Right lobe of liver (tissue), 4 donors: ENCODE measurements at regions not wholly inside any gene's neighbourhood (a gene's known extent, or its start where the extent isn't known, plus 50 kb on each side); places are given as distances from the start of the nearest gene placed in this dataset.

ENCODE experiments used
- CTCF ChIP-seq, 4 donors: fragments of 200-600 bp in 3 of 4; fragments of 450-650 bp in 1 of 4; IDR thresholded peaks; one replicate each; pipeline versions ENCODE4 v1.5.1 to v1.8.0; 2016 to 2022; ENCODE audit warnings: antibody characterized with exemption in 4 of 4, mild to moderate bottlenecking in 2 of 4
- POLR2A ChIP-seq: fragments of 450-650 bp; IDR thresholded peaks from one replicate; pipeline ENCODE4 v1.6.1; 2017; ENCODE audit warnings: antibody characterized with exemption, mild to moderate bottlenecking
- donor health status: DM: no; HTN: no; CAD: no.
- donor health status: DM: no; HTN: no; CAD: no.
- donor health status: DM: no; HTN: yes; CAD: no.

- TF ChIP-seq CTCF (IDR thresholded peaks at IDR 0.05) (no peak), POLR2A (no peak)
Measured at GRCh38 chr7:21346297-21346696, 81.6 kb upstream of the SP4 start.
